GM12878 (cell line): ENCODE measurements at regions not wholly inside any gene's neighbourhood (a gene's known extent, or its start where the extent isn't known, plus 50 kb on each side); places are given as distances from the start of the nearest gene placed in this dataset.

Source experiments
- ATAC-seq: fragments of 200-7000 bp; cut with Tn5 transposase; 3 replicates; pipeline ENCODE4 v1.9.1; 2020; ENCODE audit warnings: mild to moderate bottlenecking, moderate library complexity
- BruUV-seq: library from RNA; stranded (reverse); fragments of 400-500 nt; replicated peaks from 2 replicates; lab custom pipeline; 2021; lab: Mats Ljungman, UMichigan
- CTCF ChIA-PET: fragments of 300-600 bp; sonication (Branson Sonifier 250); formaldehyde crosslinking; extraction: SDS; loops from one replicate; lab custom pipeline; 2021; ENCODE audit warnings: inconsistent platforms; lab: Yijun Ruan, JAX
- POLR2A ChIA-PET: fragments of 350-600 bp; formaldehyde crosslinking; extraction: SDS; loops from one replicate; lab custom pipeline; 2021; ENCODE audit warnings: inconsistent platforms; lab: Charles Lee
- RAD21 ChIA-PET: fragments of 300-600 bp; sonication (Branson Sonifier 250); formaldehyde crosslinking; loops from one replicate; lab custom pipeline; 2023; ENCODE audit warnings: antibody characterized with exemption; ENCODE audit not compliant: unreplicated experiment; lab: Charles Lee
- SMC1A ChIA-PET: fragments of 300-600 bp; sonication (Branson Sonifier 250); formaldehyde crosslinking; loops from one replicate; lab custom pipeline; 2023; ENCODE audit not compliant: unreplicated experiment, uncharacterized antibody; lab: Charles Lee
- DNase-seq: peaks from one replicate; pipeline ENCODE4 v3.0.0-alpha.2; 2011; ENCODE audit warnings: low read depth, low spot score
- FAIRE-seq: peaks from 3 replicates; lab custom pipeline; 2011; peaks lifted over from hg19 to GRCh38; lab: Jason Lieb, UNC
- H2AFZ ChIP-seq: 2 replicates; pipeline ENCODE4 v1.6.0; 2011; ENCODE audit warnings: low read depth, low read length, control low read depth; ENCODE audit not compliant: control insufficient read depth
- H3K27ac ChIP-seq: 2 replicates; pipeline ENCODE4 v1.5.1; 2011; ENCODE audit warnings: control low read depth; ENCODE audit not compliant: control insufficient read depth, insufficient read depth
- H3K27me3 ChIP-seq, 2 experiments: replicated peaks in 1 of 2; 2 replicates each; pipeline versions ENCODE4 v1.6.0 to v1.6.1; 2011; ENCODE audit warnings: low read length in 1 of 2; ENCODE audit not compliant: control insufficient read depth in 2 of 2, insufficient read depth in 2 of 2
- H3K36me3 ChIP-seq, 2 experiments: 2 replicates each; pipeline ENCODE4 v1.5.1; 2011; ENCODE audit warnings: low read length in 1 of 2; ENCODE audit not compliant: control insufficient read depth in 2 of 2, insufficient read depth in 2 of 2
- H3K4me1 ChIP-seq: 2 replicates; pipeline ENCODE4 v1.6.1; 2011; ENCODE audit warnings: mild to moderate bottlenecking, low read length, moderate library complexity, mixed read lengths; ENCODE audit not compliant: control insufficient read depth, insufficient read depth
- H3K4me2 ChIP-seq: 2 replicates; pipeline ENCODE4 v1.6.0; 2011; ENCODE audit warnings: control low read depth; ENCODE audit not compliant: control insufficient read depth, insufficient read depth
- H3K4me3 ChIP-seq: fragments of 200-600 bp; sonication (generic); 2 replicates; pipeline ENCODE4 v1.5.1; 2016
- H3K79me2 ChIP-seq: 2 replicates; pipeline ENCODE4 v1.6.0; 2011; ENCODE audit warnings: low read length; ENCODE audit not compliant: control insufficient read depth, insufficient read depth
- H3K9ac ChIP-seq: 2 replicates; pipeline ENCODE4 v1.8.0; 2011; ENCODE audit warnings: low read length, control low read depth, mixed read lengths; ENCODE audit not compliant: control insufficient read depth, insufficient read depth
- H3K9me3 ChIP-seq: replicated peaks from 3 replicates; pipeline ENCODE4 v1.5.1; 2011; ENCODE audit warnings: mild to moderate bottlenecking, low read length; ENCODE audit not compliant: control insufficient read depth, insufficient read depth
- H4K20me1 ChIP-seq: 2 replicates; pipeline ENCODE4 v1.6.0; 2011; ENCODE audit not compliant: control insufficient read depth, insufficient read depth
- EED ChIP-seq: sonication (generic); IDR thresholded peaks from 2 replicates; pipeline ENCODE4 v1.6.1; 2016; ENCODE audit warnings: antibody characterized with exemption, low read depth
- ETV6 ChIP-seq, 2 experiments: fragments of 450-650 bp in 1 of 2; IDR thresholded peaks in 1 of 2; conservative IDR thresholded peaks in 1 of 2; 2 replicates each; pipeline ENCODE4 v1.6.1; 2014; ENCODE audit warnings: antibody characterized with exemption in 1 of 2, borderline replicate concordance in 1 of 2, low read depth in 1 of 2, mild to moderate bottlenecking in 1 of 2, moderate library complexity in 1 of 2
- NR2C1 ChIP-seq: fragments of 450-650 bp; IDR thresholded peaks from 2 replicates; pipeline ENCODE4 v1.6.1; 2017; ENCODE audit warnings: antibody characterized with exemption, mild to moderate bottlenecking, moderate library complexity
- NR2F1 ChIP-seq: fragments of 450-650 bp; conservative IDR thresholded peaks from 2 replicates; pipeline ENCODE4 v1.6.1; 2017; ENCODE audit warnings: mild to moderate bottlenecking
- POLR2AphosphoS5 ChIP-seq: IDR thresholded peaks from 2 replicates; pipeline ENCODE4 v1.6.1; 2011; ENCODE audit warnings: mild to moderate bottlenecking, low read length, inconsistent platforms
- REST ChIP-seq: IDR thresholded peaks from 2 replicates; pipeline ENCODE4 v1.6.1; 2012; ENCODE audit warnings: mild to moderate bottlenecking, low read depth, low read length
- SKIL ChIP-seq: fragments of 450-650 bp; IDR thresholded peaks from 2 replicates; pipeline ENCODE4 v1.6.1; 2017; ENCODE audit warnings: mild to moderate bottlenecking, low read depth, inconsistent platforms; ENCODE audit not compliant: poor library complexity, severe bottlenecking
- SRF ChIP-seq, 2 experiments: IDR thresholded peaks; 2 replicates each; pipeline ENCODE4 v1.6.1; 2011; ENCODE audit warnings: low read depth in 2 of 2, low read length in 2 of 2, mild to moderate bottlenecking in 1 of 2, moderate library complexity in 1 of 2
- TCF3 ChIP-seq: IDR thresholded peaks from 2 replicates; pipeline ENCODE4 v1.6.1; 2012; ENCODE audit warnings: low read depth, mild to moderate bottlenecking, low read length, borderline replicate concordance; ENCODE audit not compliant: insufficient read depth
- WGBS: methylation state at CpG from one replicate; pipeline ENCODE4 v1.1.6; 2016; ENCODE audit warnings: low lambda C conversion rate; ENCODE audit not compliant: insufficient replicate concordance, insufficient coverage; ENCODE audit errors: missing lambda C conversion rate; 5-methylcytosine and 5-hydroxymethylcytosine counted together
- in situ Hi-C: fragments of 300-500 bp; cut with MboI; formaldehyde crosslinking; loops from 9 replicates; pipeline ENCODE4 v1.14.3; 2018; ENCODE audit warnings: mixed read lengths
- intact Hi-C: fragments of 100-400 bp; cut with micrococcal nuclease; formaldehyde crosslinking; loops from one replicate; pipeline ENCODE4 v1.14.2; 2022; ENCODE audit not compliant: unreplicated experiment
- TF ChIP-seq, protein P1 (sequence below): fragments of 450-650 bp; IDR thresholded peaks from 2 replicates; pipeline ENCODE4 v1.6.1; 2017; ENCODE audit warnings: mild to moderate bottlenecking, moderate library complexity

DNA sequence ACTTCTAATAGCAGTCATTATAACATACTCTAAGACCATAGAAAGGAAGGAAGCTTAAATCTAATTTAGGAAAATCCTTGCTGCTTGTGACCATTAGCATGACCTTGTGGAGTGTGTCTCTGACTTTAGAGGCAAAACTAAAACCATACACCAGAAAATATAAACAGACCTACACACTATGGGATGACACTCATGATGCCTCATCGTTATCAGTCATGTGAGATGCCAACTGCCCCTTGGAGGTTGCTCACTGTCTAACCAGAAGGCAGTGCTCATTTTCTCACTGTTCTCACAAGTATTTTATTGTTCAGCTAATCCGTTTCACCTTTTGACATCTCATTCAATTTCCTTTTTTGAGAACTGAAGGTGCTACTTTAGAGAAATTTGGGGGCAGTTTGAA lies 376.9 kb downstream of the RND3 start:
- no peak overlapping the region for H3K9ac ChIP-seq
- DNase-seq (no peak), FAIRE-seq (no peak), ATAC-seq (no peak)
- no peaks in the 10 kb centered on the region for H4K20me1 ChIP-seq
- H3K4me2 ChIP-seq: no peak overlapping the region
- H3K9me3 ChIP-seq: no peaks in the 10 kb centered on the region
- ChIA-PET CTCF (no interaction called here), SMC1A (no interaction called here), RAD21 (no interaction called here), POLR2A (no interaction called here)
- H3K27me3 ChIP-seq: no peaks in the 10 kb centered on the region
- TF ChIP-seq ETV6 (conservative IDR thresholded peaks at IDR 0.05 in 1 of 2, IDR thresholded peaks at IDR 0.05 in 1 of 2; ENCODE audit: borderline replicate concordance in 1 of 2, low read depth in 1 of 2) (no peak), SRF (IDR thresholded peaks at IDR 0.05; ENCODE audit: low read depth in 2 of 2, low read length in 2 of 2) (no peak), NR2F1 (no peak), SKIL (no peak), POLR2AphosphoS5 (no peak), TCF3 (no peak), REST (no peak), EED (no peak), NR2C1 (no peak)
- TF ChIP-seq, protein P1, sequence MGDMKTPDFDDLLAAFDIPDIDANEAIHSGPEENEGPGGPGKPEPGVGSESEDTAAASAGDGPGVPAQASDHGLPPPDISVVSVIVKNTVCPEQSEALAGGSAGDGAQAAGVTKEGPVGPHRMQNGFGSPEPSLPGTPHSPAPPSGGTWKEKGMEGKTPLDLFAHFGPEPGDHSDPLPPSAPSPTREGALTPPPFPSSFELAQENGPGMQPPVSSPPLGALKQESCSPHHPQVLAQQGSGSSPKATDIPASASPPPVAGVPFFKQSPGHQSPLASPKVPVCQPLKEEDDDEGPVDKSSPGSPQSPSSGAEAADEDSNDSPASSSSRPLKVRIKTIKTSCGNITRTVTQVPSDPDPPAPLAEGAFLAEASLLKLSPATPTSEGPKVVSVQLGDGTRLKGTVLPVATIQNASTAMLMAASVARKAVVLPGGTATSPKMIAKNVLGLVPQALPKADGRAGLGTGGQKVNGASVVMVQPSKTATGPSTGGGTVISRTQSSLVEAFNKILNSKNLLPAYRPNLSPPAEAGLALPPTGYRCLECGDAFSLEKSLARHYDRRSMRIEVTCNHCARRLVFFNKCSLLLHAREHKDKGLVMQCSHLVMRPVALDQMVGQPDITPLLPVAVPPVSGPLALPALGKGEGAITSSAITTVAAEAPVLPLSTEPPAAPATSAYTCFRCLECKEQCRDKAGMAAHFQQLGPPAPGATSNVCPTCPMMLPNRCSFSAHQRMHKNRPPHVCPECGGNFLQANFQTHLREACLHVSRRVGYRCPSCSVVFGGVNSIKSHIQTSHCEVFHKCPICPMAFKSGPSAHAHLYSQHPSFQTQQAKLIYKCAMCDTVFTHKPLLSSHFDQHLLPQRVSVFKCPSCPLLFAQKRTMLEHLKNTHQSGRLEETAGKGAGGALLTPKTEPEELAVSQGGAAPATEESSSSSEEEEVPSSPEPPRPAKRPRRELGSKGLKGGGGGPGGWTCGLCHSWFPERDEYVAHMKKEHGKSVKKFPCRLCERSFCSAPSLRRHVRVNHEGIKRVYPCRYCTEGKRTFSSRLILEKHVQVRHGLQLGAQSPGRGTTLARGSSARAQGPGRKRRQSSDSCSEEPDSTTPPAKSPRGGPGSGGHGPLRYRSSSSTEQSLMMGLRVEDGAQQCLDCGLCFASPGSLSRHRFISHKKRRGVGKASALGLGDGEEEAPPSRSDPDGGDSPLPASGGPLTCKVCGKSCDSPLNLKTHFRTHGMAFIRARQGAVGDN: no peak
- no TSS peak for BruUV-seq
- H3K4me3 ChIP-seq: no peak overlapping the region
- no peak overlapping the region for H2AFZ ChIP-seq
- no peaks in the 10 kb centered on the region for H3K79me2 ChIP-seq
- 11% methylated on average over 2 of the region's 2 CpGs for WGBS
- no peaks in the 10 kb centered on the region for H3K4me1 ChIP-seq
- no peak overlapping the region for H3K27ac ChIP-seq
- in situ Hi-C loops: no loop called here
- intact Hi-C loops: no loop called here
- H3K36me3 ChIP-seq: no peaks in the 10 kb centered on the region
